Stimulated activated CD8-positive, alpha-beta memory T cell treated with anti-CD3 and anti-CD28 coated beads, Interleukin-12 subunit alpha, Interleukin-12 subunit beta, amount 100 ng/mL, for 24 hours (primary cell): ENCODE measurements at regions not wholly inside any gene's neighbourhood (a gene's known extent, or its start where the extent isn't known, plus 50 kb on each side); places are given as distances from the start of the nearest gene placed in this dataset.
"Not testable (repeated sequence)": the region's sequence is repeated elsewhere in the genome, so short reads cannot be mapped to it uniquely, and the experiment has no call there.

ENCODE experiments used
- DNase-seq: peaks from one replicate; pipeline ENCODE4 v3.0.0-alpha.2; 2020; ENCODE audit errors: extremely low read depth

GRCh38 chr22:22946131-22946530 is 58.5 kb downstream of the IGLL5 start:
- no peak for DNase-seq

GRCh38 chr22:22948651-22949571 is 61.3 kb downstream of the IGLL5 start:
- DNase-seq: no peak

DNA sequence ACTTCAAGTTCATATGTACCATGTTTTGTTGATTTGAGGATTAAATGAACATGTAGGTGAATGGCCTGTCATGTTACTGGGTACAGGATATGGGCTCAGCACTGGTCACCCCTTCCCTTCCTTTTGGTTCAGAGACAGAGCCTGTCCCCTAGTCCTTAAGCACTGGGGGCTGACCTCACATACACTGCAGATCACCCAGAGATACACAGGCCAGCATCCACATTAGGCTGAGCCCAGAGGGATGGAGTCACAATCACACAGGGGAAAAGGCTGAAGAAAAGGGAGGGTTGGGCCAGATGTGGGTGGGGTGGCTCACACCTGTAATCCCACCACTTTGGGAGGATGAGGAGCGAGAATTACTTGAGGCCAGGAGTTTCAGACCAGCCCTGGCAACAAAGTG is 62.3 kb downstream of the IGLL5 start:
- no peak for DNase-seq

- no peak for DNase-seq
These were observed 63.4 kb downstream of the IGLL5 start for GRCh38 chr22:22951035-22951434.

DNA sequence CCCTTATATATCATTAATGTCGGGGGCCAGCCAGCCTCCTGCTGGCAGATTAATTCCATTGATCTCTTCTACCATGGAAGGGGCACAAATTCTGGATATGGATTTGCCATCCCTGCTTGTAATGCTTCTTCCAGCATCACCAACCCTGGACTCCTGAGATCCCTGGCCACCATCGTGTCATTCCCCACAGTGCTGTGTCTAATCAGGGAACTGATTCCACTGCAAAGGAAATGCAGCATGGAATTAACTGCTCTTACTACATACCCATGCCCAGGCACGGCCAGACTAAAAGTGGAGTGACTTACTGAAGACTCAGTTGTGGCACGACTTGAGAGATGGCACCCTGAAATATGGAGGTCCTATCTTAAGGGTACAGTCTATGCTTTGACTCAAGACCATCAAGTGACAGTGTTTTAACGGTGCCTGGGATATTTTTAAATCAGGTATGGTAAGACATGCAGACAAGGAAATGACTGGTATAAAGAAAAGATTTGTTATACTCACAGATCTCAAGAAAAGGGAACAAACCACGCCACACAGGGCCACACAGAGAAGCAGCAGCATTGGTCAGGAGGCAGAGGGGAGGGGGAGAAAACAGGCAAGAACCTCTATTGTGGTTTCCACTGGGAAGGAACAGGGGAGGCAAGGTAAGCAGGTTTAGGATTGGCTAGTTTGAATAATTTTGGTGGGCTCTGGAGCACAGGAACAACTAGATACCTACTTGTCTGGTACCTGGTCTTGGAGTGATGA is 65.1 kb downstream of the IGLL5 start:
- DNase-seq: no peak

- DNase-seq: no peak
These were observed 66.2 kb downstream of the IGLL5 start for GRCh38 chr22:22953791-22954190.

GRCh38 chr22:22954656-22955055 is 67.0 kb downstream of the IGLL5 start:
- DNase-seq: no peak

- DNase-seq: no peak
These were observed 67.7 kb downstream of the IGLL5 start for GRCh38 chr22:22955276-22955798.

DNA sequence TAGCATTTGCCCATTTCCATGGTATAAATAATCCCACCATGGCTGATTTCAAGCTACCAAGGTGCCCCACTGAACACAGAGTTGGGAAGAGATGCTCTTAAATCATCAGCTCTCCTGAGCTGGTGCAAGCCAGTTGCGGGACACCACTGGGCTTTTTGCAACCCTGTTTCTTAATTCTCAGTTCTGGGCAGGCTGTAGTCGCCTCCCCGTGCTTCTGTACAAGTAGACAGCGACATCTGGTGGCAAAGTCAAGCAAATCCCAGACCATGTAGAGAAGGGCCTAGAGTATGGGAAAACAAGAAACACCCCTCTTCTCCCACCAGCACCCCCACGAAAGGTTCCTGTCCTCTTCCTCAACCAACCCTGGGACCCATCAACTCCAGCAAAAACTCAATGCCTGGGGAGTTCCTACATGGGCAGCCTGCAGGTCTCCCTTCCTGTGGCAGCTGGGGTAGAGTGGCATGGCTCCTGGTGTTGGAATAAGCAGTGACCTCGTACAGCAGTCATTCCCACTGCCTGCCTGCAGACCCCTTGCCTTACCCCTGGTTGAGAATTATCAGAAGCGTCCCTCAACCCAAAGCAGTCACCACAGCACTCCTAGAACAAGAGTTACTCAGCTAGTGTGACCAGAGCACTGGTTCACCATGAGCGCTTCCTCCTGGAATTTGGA is 68.4 kb downstream of the IGLL5 start:
- no peak for DNase-seq

DNA sequence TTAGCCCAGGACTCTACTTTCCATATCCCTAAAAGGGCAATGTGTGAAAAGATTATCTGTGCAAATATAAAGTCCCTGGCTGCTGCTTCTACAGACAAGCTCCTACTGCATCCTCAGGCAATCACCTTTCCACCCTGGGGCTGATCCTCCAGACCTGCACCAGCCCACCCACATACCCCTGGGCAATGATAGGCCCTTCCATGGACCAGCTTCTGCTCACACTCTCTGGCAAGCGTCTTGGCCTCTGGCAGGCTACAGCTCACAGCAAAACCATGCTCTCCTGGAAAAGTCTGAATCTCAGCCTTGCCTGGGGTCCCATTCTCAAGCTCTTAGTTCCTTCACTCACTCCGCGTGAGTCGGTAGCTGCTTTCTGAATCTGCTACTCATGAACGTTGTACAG is 69.5 kb downstream of the IGLL5 start:
- no peak for DNase-seq

DNA sequence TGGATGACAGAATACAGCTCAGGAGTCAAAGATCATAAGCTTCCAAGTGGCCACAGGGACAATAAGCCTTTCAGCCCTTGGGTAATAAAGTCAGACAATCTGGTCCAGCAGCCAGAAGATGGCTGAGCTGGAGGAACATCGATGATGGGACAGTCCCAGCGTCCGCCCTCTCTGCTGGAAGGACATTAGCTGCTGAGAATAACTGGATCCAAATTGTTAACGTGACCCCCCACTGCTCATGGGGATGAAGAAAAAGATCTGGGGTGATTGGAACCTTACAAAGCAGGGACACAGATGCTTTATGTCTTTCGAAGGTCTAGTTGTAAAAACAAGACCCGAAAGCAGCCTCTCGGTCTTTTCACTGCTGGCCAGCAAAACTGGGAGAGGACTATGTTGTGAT is 71.0 kb downstream of the IGLL5 start:
- DNase-seq: no peak

- peak; percentile 54 for DNase-seq
These were observed 71.7 kb downstream of the IGLL5 start for GRCh38 chr22:22959147-22959827.

DNA sequence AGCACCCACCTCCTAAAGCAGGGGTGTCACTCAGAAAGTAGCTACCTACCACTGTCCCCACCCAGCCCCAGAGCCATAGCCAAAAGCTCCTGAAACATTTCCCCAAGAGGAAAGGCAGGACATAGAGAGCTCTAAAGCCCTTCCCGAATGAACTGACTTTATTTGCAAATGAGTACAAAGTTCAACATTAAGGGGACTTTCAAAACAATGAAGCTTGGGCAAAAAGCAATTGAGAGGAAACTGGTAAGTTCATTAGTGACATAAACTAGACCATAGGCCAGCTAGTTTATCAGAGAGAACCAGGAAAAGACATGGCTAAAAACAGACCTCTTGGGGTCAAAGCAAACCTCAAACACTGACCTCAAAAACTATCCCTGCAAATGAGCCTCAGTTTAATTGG is 72.7 kb downstream of the IGLL5 start:
- no peak for DNase-seq

GRCh38 chr22:22961574-22961973 is 74.0 kb downstream of the IGLL5 start:
- DNase-seq: no peak

- DNase-seq: no peak
These were observed 80.8 kb downstream of the IGLL5 start for GRCh38 chr22:22968366-22968765.

DNA sequence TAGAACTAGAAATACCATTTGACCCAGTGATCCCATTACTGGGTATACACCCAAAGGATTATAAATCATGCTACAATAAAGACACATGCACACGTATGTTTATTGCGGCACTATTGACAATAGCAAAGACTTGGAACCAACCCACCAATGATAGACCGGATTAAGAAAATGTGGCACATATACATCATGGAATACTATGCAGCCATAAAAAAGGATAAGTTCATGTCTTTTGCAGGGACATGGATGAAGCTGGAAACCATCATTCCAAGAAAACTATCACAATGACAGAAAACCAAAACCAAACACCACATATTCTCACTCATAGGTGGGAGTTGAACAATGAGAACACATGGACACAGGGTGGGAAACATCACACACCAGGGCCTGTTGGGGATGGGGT is 85.0 kb downstream of the IGLL5 start:
- DNase-seq: not testable (repeated sequence)

- no peak for DNase-seq
These were observed 85.7 kb downstream of the IGLL5 start for GRCh38 chr22:22973336-22973735.

GRCh38 chr22:22974156-22974555 is 86.5 kb downstream of the IGLL5 start:
- no peak for DNase-seq

DNA sequence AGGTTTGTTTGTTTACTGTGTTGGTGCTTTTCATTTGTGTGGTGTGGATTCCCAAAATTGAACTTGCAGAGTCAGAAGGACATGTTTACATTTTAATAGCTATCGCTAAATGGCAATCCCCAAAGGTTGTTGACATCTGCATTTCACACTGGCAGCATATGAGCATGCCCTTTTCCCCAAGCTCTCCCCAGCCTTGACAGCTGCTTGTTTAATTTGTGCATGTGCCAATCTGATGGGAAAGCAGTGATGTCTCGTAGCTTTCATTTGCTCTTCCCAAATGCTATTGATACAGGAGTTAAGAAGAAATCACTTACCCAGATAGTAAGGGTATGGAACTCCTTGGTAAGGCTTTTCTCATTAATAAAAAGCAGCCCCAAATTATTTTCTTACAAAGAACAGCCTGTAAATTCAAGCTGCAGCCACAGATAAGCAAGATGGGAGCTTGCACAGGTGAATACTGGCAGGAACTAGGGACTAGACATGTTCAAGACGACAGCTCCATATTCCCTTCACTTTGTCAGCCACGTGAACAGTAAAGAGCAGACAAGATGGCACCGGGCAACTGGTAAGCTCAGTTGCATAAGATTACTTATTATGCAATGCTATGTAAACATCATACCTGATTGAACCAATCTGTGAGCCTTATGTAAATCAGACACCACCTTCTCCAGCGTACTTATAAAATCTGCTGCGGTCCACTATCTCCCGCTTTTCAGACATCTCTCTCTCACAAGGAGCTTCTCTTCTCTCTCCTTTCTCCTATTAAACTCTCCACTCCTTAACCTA is 87.4 kb downstream of the IGLL5 start:
- no peak for DNase-seq

DNA sequence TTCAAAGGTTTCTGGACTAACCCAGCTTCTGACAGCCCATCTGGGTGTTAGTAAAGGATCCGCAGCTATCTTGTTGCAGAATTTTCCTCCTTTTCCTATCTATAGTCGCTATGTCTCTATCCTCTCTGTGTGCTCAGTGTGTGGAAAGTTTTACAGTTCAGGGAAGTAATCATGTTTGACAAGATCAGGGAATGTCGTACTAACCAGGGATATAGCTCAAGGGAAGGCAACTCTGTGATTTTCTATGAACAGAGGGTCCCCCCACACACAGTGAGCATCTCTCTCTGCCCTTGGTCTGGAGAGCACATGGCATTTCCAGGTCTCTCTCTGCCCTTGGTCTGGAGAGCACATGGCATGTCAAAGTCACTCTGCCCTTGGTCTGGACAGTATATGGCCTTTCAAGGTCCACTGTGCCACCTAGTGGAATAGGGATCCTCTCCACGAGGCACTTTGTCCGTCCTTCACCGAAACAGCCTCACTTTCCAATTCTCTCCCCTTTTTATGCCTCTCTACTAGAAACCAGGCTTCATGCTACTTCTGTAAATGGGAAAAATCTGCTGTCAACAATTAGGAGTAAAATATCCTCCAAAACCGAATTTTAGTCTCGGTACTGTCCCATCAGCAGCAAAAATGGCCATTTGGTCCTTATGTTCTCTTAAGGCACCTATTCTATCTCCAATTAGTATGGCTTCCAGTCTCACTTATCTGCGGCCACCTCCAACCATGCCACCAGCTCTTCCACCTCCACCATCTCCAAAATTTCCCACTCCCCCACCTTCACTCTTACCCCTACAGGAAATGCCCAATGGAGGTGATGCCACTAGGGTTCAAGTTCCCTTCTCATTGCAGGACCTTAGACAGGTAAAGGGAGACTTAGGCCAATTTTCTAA is 88.7 kb downstream of the IGLL5 start:
- no peak for DNase-seq
